Astrocyte (in vitro differentiated cells and primary cell): ENCODE measurements at regions not wholly inside any gene's neighbourhood (a gene's known extent, or its start where the extent isn't known, plus 50 kb on each side); places are given as distances from the start of the nearest gene placed in this dataset.
A peak's percentile ranks its signal among the peaks of the same experiment; 100 is the strongest.

Source experiments
- DNase-seq: peaks from one replicate; pipeline ENCODE4 v3.0.0-alpha.2; 2010; ENCODE audit warnings: low read depth
- FAIRE-seq: peaks from 2 replicates; lab custom pipeline; 2011; peaks lifted over from hg19 to GRCh38; lab: Jason Lieb, UNC
- H2AFZ ChIP-seq: 2 replicates; pipeline ENCODE4 v1.6.0; 2012; ENCODE audit warnings: low read depth, low read length, inconsistent platforms
- H3K27ac ChIP-seq: 2 replicates; pipeline ENCODE4 v1.5.1; 2011; ENCODE audit warnings: low read depth, low read length, inconsistent platforms
- H3K27me3 ChIP-seq: 2 replicates; pipeline ENCODE4 v1.6.0; 2011; ENCODE audit warnings: low read length, inconsistent platforms; ENCODE audit not compliant: insufficient read depth
- H3K36me3 ChIP-seq: 2 replicates; pipeline ENCODE4 v1.5.1; 2011; ENCODE audit warnings: low read length, inconsistent platforms; ENCODE audit not compliant: insufficient read depth
- H3K4me1 ChIP-seq: 2 replicates; pipeline ENCODE4 v1.5.1; 2011; ENCODE audit warnings: low read length, inconsistent platforms; ENCODE audit not compliant: insufficient read depth
- H3K4me2 ChIP-seq: 2 replicates; pipeline ENCODE4 v1.6.0; 2012; ENCODE audit warnings: low read length, inconsistent platforms
- H3K4me3 ChIP-seq: 2 replicates; pipeline ENCODE4 v1.5.1; 2011; ENCODE audit warnings: low read depth, mild to moderate bottlenecking, low read length, inconsistent platforms; ENCODE audit not compliant: insufficient read depth
- H3K79me2 ChIP-seq: 2 replicates; pipeline ENCODE4 v1.6.0; 2012; ENCODE audit warnings: mild to moderate bottlenecking, low read length, inconsistent platforms; ENCODE audit not compliant: insufficient read depth
- H3K9ac ChIP-seq: 2 replicates; pipeline ENCODE4 v1.6.0; 2012; ENCODE audit warnings: mild to moderate bottlenecking, low read length, inconsistent platforms
- H3K9me3 ChIP-seq: 2 replicates; pipeline ENCODE4 v1.5.1; 2012; ENCODE audit warnings: low read depth, mild to moderate bottlenecking, low read length, inconsistent platforms; ENCODE audit not compliant: insufficient read depth
- H4K20me1 ChIP-seq: 2 replicates; pipeline ENCODE4 v1.6.0; 2012; ENCODE audit warnings: low read length, inconsistent platforms; ENCODE audit not compliant: insufficient read depth
- H3K27ac Mint-ChIP-seq: one replicate; pipeline ENCODE4 v1.8.0; 2021; ENCODE audit warnings: mild to moderate bottlenecking, mixed read lengths; ENCODE audit not compliant: unreplicated experiment
- H3K27me3 Mint-ChIP-seq: one replicate; pipeline ENCODE4 v1.8.0; 2021; ENCODE audit warnings: low read depth, mixed read lengths; ENCODE audit not compliant: unreplicated experiment
- H3K36me3 Mint-ChIP-seq: one replicate; pipeline ENCODE4 v1.8.0; 2021; ENCODE audit warnings: low read depth, mixed read lengths; ENCODE audit not compliant: unreplicated experiment
- H3K4me1 Mint-ChIP-seq: one replicate; pipeline ENCODE4 v1.8.0; 2021; ENCODE audit warnings: low read depth, mixed read lengths; ENCODE audit not compliant: unreplicated experiment
- H3K4me3 Mint-ChIP-seq: one replicate; pipeline ENCODE4 v1.8.0; 2021; ENCODE audit warnings: mild to moderate bottlenecking, moderate library complexity, mixed read lengths; ENCODE audit not compliant: unreplicated experiment
- H3K9me3 Mint-ChIP-seq: one replicate; pipeline ENCODE4 v1.8.0; 2021; ENCODE audit warnings: mild to moderate bottlenecking, mixed read lengths; ENCODE audit not compliant: unreplicated experiment
- EZH2 ChIP-seq: IDR thresholded peaks from 2 replicates; pipeline ENCODE4 v1.6.1; 2012; ENCODE audit warnings: mild to moderate bottlenecking, low read length, inconsistent platforms; ENCODE audit not compliant: insufficient read depth
- TF ChIP-seq, protein P1 (sequence below): IDR thresholded peaks from 2 replicates; pipeline ENCODE4 v1.5.1; 2011; ENCODE audit warnings: low read depth, mild to moderate bottlenecking, inconsistent platforms, low read length, moderate library complexity; ENCODE audit not compliant: insufficient read depth

DNA sequence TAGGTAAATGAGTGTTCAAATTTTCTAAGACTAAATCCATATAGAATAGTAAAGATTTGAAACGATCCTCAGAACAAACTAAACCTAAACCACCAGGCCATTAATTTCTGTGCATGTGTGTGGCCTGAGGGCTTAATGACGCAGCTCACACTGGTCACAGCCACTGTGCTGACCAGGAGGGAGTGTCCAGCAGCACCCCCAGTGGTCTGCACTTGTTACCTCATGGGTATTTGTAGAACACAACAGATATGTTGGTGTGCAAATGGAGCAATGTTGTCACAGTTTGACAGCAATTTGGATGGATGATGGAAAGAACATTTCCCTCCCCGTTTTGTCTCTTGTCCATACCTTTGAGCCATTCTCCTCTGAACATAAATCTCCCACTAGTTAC is 122.4 kb upstream of the EXOC2 start:
- Histone ChIP-seq H3K9me3 (no peaks in the 10 kb centered on the region), H3K79me2 (no peaks in the 10 kb centered on the region), H3K27me3 (no peaks in the 10 kb centered on the region), H3K27ac (no peak overlapping the region), H3K4me1 (no peaks in the 10 kb centered on the region), H3K36me3 (no peaks in the 10 kb centered on the region), H3K4me2 (no peak overlapping the region), H2AFZ (no peak overlapping the region), H4K20me1 (no peaks in the 10 kb centered on the region), H3K4me3 (no peak overlapping the region), H3K9ac (no peak overlapping the region)
- H3K4me3 Mint-ChIP-seq, result no peak overlapping the region
- FAIRE-seq (no peak), DNase-seq (no peak)
- no peaks in the 10 kb centered on the region for H3K9me3 Mint-ChIP-seq
- H3K36me3 Mint-ChIP-seq, result no peaks in the 10 kb centered on the region
- TF ChIP-seq, protein P1, sequence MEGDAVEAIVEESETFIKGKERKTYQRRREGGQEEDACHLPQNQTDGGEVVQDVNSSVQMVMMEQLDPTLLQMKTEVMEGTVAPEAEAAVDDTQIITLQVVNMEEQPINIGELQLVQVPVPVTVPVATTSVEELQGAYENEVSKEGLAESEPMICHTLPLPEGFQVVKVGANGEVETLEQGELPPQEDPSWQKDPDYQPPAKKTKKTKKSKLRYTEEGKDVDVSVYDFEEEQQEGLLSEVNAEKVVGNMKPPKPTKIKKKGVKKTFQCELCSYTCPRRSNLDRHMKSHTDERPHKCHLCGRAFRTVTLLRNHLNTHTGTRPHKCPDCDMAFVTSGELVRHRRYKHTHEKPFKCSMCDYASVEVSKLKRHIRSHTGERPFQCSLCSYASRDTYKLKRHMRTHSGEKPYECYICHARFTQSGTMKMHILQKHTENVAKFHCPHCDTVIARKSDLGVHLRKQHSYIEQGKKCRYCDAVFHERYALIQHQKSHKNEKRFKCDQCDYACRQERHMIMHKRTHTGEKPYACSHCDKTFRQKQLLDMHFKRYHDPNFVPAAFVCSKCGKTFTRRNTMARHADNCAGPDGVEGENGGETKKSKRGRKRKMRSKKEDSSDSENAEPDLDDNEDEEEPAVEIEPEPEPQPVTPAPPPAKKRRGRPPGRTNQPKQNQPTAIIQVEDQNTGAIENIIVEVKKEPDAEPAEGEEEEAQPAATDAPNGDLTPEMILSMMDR, result peak; percentile 7
- no peak for TF ChIP-seq EZH2
- H3K27ac Mint-ChIP-seq, result no peak overlapping the region
- peaks cover 8% of the 10 kb centered on the region for H3K27me3 Mint-ChIP-seq
- no peaks in the 10 kb centered on the region for H3K4me1 Mint-ChIP-seq

GRCh38 chr6:814378-815347 is 121.7 kb upstream of the EXOC2 start:
- Histone ChIP-seq H3K9ac (no peak overlapping the region), H3K27me3 (no peaks in the 10 kb centered on the region), H3K4me2 (no peak overlapping the region), H4K20me1 (no peaks in the 10 kb centered on the region), H3K4me1 (no peaks in the 10 kb centered on the region), H3K27ac (no peak overlapping the region), H3K36me3 (no peaks in the 10 kb centered on the region), H3K9me3 (no peaks in the 10 kb centered on the region), H2AFZ (no peak overlapping the region), H3K4me3 (no peak overlapping the region), H3K79me2 (no peaks in the 10 kb centered on the region)
- H3K27me3 Mint-ChIP-seq, result peaks cover 8% of the 10 kb centered on the region
- no peaks in the 10 kb centered on the region for H3K36me3 Mint-ChIP-seq
- H3K4me3 Mint-ChIP-seq, result no peak overlapping the region
- no peak overlapping the region for H3K27ac Mint-ChIP-seq
- no peaks in the 10 kb centered on the region for H3K9me3 Mint-ChIP-seq
- no peaks in the 10 kb centered on the region for H3K4me1 Mint-ChIP-seq
- FAIRE-seq (no peak), DNase-seq (no peak)
- no peak for TF ChIP-seq EZH2

DNA sequence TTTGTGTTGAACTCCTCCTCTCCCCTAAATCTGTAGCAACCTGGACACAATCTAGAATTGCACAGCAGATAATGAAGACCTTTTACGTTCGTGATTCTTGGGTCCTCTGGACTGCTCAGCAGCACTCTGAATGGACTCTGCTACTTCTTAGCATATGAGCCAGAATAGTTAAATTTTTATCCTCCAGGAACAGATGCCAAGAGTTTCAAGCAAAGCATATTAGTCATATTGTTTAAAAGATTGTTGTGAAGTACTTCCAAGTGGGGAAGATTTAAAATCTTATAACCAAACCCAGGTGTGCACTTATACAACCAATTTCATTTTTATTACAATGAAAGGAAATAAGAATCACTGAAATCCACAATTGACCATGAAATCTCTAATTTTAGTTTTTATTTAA is 118.9 kb upstream of the EXOC2 start:
- no peak overlapping the region for H3K27ac Mint-ChIP-seq
- H3K27me3 Mint-ChIP-seq, result peaks cover 5% of the 10 kb centered on the region
- Histone ChIP-seq H3K9me3 (no peaks in the 10 kb centered on the region), H3K4me1 (no peaks in the 10 kb centered on the region), H3K79me2 (no peaks in the 10 kb centered on the region), H4K20me1 (no peaks in the 10 kb centered on the region), H2AFZ (no peak overlapping the region), H3K36me3 (no peaks in the 10 kb centered on the region), H3K9ac (no peak overlapping the region), H3K4me3 (no peak overlapping the region), H3K27me3 (peaks cover 2% of the 10 kb centered on the region), H3K4me2 (no peak overlapping the region), H3K27ac (no peak overlapping the region)
- H3K4me3 Mint-ChIP-seq, result no peak overlapping the region
- no peaks in the 10 kb centered on the region for H3K9me3 Mint-ChIP-seq
- no peaks in the 10 kb centered on the region for H3K4me1 Mint-ChIP-seq
- H3K36me3 Mint-ChIP-seq, result no peaks in the 10 kb centered on the region
- FAIRE-seq (no peak), DNase-seq (no peak)
- TF ChIP-seq, protein P1, result no peak
- TF ChIP-seq EZH2, result no peak
